ENCODE measurements at regions not wholly inside any gene's neighbourhood (a gene's known extent, or its start where the extent isn't known, plus 50 kb on each side); places are given as distances from the start of the nearest gene placed in this dataset.
"Not testable (repeated sequence)": the region's sequence is repeated elsewhere in the genome, so short reads cannot be mapped to it uniquely, and the experiment has no call there.

DNA sequence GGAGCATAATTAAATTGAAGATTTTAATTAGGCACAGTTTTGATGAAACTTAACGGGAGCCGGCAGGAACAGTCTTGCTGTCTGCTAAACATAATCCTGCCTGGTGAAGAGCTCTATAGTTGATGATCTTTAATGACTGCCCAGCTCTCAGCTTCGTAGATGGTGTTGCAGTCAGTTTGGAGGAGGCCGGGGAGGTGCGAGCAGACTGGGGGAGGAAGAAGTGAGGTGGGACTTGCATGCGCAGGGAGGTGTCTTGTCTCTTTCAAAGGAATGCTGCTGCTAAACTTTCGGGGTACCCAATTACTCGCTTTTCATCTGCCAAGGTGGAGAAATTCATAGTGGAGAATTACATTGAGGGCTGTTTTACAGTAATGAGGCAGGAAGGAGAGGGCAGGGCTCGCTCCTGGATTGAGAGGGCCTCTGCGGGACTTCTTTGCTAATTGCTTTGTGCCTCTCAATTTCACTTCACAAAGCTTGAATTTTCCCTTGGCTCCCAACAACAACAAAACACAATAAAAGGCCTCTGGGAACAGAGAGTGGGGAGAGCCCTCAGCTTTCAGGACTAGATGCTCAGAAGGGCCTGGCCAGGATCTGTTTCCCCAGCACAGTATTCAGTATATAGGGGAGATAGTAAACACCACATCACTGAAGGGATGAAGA is 257.9 kb upstream of the ADRA1B start:
- DNase-seq: no peak

DNA sequence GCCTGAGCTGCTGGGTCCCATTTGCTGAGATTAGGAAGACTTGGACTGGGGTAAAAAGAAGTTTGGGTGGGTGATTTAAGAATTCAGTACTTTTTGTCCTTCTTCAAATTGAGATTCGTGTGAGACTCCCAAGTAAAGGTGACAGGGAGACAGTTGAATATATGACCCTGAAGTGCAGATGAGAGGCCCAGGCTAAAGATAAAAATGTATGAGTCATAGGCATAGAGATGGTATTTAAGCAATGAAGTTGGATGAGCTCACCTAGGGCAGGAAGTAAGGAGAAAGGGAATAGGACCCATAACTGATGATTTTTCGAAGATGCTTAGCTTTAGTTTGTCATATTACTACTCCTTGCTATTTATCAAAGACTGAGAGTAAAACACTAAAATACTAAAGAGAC is 255.9 kb upstream of the ADRA1B start:
- no peak for DNase-seq

- DNase-seq: no peak
Measured at GRCh38 chr5:159663986-159664385, 252.3 kb upstream of the ADRA1B start.

- DNase-seq: no peak
Measured at GRCh38 chr5:159667286-159667685, 249.0 kb upstream of the ADRA1B start.

DNA sequence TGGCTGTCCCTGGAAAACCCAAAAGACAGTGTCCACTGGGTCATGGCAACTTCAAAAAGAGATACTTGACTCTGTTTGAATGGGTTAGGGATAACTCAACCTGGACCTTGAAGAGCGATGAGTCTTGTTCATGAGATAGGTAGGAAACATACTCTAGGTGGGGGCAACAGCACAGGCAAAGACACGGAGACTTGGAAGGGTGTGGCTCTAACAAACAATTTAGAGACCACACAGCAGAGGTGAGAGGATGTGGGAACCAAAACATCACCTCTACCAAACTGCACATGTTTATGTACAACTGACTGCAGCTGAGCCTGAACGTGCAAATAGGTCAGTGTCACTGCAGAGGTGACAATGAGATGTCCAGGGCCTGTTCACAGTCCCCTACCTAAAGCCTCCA is 247.7 kb upstream of the ADRA1B start:
- DNase-seq: no peak

- DNase-seq: peak; percentile 5
Measured at GRCh38 chr5:159669559-159669958, 246.7 kb upstream of the ADRA1B start.

DNA sequence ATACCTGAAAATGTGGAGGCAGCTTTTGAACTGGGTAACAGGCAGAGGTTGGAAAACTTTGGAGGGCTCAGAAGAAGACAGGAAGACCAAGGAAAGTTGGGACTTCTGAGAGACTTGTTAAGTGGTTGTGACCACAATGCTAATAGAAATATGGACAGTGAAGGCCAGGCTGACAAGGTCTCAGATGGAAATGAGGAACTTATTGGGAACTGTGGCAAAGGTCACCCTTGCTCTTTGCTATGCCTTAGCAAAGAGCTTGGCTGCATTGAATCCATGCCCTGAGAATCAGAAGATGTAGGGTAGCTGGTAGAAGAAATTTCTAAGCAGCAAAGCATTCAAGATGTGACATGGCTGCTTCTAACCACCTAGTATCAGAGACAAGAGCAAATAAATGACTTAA is 244.4 kb upstream of the ADRA1B start:
- no peak for DNase-seq

- DNase-seq: no peak
Measured at GRCh38 chr5:159673538-159673937, 242.7 kb upstream of the ADRA1B start.

- DNase-seq: no peak
Measured at GRCh38 chr5:159678657-159679392, 237.5 kb upstream of the ADRA1B start.

DNA sequence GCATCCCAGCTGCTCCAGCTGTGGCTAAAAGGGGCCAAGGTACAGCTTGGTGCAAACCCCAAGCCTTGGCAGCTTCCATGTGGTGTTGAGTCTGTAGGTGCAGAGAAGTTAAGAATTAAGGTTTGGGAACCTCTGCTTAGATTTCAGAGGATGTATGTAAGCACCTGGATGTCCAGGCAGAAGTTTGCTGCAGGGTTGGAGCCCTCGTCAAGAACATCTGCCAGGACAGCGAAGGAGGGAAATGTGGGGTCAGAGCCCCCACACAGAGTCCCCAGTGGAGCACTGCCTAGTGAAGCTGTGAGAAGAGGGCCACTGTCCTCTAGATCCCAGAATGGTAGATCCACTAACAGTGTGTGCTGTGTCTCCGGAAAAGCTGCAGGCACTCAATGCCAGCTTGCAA is 236.2 kb upstream of the ADRA1B start:
- no peak for DNase-seq

- peak; percentile 9 for DNase-seq
Measured at GRCh38 chr5:159681661-159682060, 234.6 kb upstream of the ADRA1B start.

DNA sequence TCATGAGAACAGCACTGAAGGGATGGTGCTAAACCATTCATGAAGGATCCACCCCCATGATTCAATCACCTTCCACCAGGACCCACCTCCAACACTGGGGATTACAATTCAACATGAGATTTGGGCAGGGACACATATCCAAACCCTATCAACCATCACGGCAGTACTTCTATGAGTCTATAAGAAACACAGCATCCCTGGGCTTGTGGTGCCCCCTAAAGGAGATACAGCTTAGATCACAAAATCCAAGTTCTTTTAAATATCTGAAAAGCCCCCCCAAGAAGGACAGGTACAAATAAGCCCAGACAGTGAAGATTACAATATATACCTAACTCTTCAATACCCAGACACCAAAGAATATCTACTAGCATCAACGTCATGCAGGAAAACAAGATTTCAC is 233.7 kb upstream of the ADRA1B start:
- no peak for DNase-seq

- not testable (repeated sequence) for DNase-seq
Measured at GRCh38 chr5:159687892-159688291, 228.4 kb upstream of the ADRA1B start.

DNA sequence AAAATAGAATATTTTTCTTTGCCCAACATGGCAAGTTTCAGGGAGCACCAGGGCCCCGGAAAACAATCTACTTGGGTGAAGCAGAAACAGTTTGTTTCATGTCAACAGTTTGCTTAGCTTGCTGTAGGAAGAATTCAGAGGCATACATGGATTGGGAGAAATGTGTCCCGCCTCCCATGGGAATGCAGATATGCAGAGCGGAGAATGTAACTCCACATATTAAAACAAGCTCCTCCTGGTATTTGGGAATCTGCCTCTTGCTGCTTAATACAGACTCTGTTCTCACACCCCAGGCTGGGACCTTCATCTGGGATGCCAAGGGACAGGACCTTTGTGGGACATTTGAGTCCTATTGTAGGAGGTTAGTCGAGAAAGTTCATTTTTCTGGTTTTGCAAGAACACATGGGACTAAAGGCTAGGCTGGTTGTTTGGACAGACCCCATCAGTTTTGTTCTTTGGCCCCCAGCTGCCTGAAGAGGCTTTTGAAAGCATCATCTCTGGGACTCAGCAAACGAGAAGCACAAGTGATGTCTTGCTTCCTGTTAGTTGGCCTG is 220.5 kb upstream of the ADRA1B start:
- DNase-seq: no peak

GRCh38 chr5:159697530-159697929 is 218.8 kb upstream of the ADRA1B start:
- no peak for DNase-seq

DNA sequence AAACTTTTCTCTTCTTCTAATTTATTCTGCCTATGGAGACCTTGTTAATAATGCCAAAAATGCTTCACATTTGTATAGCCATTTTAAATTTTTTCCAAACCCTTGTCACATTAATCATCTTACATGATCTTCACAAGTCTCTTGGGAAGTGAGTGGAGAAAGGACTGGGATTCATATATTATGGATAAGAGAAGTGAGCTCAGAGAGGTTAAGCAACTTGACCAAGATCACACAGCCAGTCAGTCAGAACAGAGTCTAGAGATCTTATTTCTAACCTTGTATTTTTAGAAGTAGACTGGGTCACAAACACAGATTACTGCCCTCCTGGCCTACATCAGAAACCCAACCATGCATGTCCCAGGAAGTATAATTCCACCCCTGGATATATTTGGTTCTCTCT is 218.0 kb upstream of the ADRA1B start:
- DNase-seq: no peak

DNA sequence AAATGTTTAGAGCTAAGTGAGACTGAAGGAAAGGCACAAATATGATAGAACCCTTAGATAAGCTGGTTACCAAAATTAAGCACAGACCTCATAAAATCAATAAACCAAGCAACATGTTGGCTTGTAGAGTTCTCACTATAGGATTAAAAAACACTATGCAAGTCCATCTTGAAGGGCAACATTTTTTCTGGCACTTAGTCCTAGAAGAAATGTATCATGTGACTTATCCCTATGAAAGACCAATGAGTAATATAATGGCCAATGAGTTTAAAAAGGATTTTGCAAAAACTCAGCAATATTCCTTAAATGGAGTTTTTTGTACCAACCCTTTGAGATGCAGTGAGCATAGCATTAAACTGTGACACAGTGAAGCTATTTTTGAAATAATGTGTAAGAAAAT is 216.3 kb upstream of the ADRA1B start:
- no peak for DNase-seq

- no peak for DNase-seq
Measured at GRCh38 chr5:159702301-159702700, 214.0 kb upstream of the ADRA1B start.

DNA sequence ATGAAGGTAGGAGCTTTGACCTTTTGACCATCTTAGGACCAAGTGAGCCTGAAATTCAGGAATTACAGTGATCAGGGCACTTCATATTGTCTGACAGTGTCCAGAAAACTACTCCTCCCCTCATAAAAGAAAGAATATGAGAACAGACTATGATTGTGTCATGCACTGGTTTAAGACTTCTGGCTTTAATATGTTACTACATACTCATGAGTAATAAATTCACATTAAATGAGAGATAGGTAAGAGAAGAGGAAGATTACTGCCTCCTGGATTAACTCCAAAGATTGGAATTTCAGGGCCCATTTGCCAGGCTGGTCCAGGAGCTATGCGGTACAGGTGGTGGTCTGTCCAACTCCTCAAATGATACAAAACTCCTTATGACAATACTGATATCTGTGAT is 213.5 kb upstream of the ADRA1B start:
- DNase-seq: no peak

GRCh38 chr5:159704160-159704559 is 212.1 kb upstream of the ADRA1B start:
- DNase-seq: no peak

DNA sequence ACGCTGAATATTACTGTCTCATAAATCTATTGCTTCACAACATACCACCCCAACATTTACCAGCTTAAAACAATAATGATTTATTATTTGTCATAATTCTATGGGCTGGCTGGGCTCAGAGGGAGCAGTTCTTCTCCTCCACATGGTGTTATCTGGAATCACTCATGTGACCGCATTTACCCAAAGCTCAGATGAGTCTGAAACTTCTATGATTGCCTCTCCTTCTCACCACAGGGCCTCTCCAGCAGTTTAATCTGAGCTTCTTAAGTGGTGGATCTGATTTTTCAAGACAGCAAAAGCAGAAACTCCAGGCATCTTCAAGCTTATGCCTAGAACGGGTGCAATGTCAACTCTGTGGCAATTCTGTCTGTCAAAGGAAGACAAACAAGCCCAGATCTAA is 210.3 kb upstream of the ADRA1B start:
- no peak for DNase-seq

DNA sequence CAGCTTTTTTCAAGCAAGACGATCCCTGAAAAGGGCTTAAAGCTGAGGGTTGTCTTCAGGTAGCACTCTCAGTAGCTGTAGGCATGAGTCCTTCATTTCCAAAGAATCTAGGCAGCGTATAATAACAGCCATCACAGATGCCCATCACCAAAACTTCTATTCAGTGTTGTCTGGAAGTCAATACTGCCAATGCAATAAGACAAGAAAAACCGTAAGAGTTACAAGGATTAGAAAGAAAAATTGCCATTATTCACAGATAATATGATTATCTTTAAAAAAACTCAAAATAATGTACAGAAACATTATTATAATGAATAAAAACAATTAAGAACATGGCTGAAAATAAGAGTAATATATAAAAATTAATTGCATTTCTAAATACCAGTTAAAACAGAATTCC is 208.2 kb upstream of the ADRA1B start:
- DNase-seq: no peak

- DNase-seq: no peak
Measured at GRCh38 chr5:159712672-159713071, 203.6 kb upstream of the ADRA1B start.

DNA sequence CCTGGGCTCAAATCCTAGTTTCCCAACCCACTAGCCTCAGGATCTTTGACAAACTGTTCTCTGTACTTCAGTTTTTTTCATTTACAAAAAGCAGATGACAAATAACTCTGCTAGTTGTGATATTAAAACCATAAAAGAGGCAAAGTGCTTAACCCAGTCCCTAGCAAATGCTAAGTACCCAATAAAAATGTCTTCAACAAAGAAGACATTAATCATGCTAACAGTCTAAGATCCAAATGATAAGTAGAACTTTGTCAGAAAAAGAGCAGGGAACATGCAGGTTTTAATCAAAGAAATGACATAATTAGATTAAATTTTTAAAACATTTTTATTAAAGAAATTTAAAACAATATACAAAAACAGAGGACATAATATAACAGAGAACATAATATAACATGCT is 203.0 kb upstream of the ADRA1B start:
- no peak for DNase-seq

- DNase-seq: no peak
Measured at GRCh38 chr5:159713773-159714172, 202.5 kb upstream of the ADRA1B start.

All from RPMI8226 (cell line).